ENCODE measurements at regions not wholly inside any gene's neighbourhood (a gene's known extent, or its start where the extent isn't known, plus 50 kb on each side); places are given as distances from the start of the nearest gene placed in this dataset.

DNA sequence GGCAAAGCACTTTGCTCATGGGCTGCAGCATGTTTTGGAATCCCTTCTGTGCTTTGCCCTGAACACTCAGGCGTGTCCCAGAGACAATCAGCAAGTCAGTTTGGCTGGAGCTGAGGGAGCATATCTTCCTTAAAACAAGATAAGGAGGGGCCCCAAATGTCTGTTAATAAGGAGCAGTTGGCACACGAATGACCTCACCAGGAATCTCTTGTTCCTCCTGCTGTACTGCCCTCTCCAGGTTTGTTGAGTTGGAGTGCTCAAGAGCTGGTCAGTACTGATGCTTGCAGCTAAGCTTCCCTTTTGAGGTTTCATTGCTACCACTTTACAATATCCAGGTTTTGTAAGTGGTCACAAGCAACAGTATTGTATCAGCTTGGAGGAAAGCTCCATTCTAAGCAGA lies 101.3 kb upstream of the EGFLAM start:
- H3K27me3 ChIP-seq: no peaks in the 10 kb centered on the region
- H3K4me1 ChIP-seq: no peaks in the 10 kb centered on the region
- no peak for TF ChIP-seq POLR2A (IDR thresholded peaks at IDR 0.05; ENCODE audit: low read depth)
- no peak for TF ChIP-seq EP300 (IDR thresholded peaks at IDR 0.05)
- TF ChIP-seq, protein P1, sequence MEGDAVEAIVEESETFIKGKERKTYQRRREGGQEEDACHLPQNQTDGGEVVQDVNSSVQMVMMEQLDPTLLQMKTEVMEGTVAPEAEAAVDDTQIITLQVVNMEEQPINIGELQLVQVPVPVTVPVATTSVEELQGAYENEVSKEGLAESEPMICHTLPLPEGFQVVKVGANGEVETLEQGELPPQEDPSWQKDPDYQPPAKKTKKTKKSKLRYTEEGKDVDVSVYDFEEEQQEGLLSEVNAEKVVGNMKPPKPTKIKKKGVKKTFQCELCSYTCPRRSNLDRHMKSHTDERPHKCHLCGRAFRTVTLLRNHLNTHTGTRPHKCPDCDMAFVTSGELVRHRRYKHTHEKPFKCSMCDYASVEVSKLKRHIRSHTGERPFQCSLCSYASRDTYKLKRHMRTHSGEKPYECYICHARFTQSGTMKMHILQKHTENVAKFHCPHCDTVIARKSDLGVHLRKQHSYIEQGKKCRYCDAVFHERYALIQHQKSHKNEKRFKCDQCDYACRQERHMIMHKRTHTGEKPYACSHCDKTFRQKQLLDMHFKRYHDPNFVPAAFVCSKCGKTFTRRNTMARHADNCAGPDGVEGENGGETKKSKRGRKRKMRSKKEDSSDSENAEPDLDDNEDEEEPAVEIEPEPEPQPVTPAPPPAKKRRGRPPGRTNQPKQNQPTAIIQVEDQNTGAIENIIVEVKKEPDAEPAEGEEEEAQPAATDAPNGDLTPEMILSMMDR (IDR thresholded peaks at IDR 0.05): no peak
- TF ChIP-seq POLR2AphosphoS5 (IDR thresholded peaks at IDR 0.05): no peak
- DNase-seq (ENCODE audit: extremely low spot score): no peak
- H3K27ac ChIP-seq (replicated peaks in 1 of 4): no peak overlapping the region
- intact Hi-C loops (cut with DNase I): no loop called here
- H3K36me3 ChIP-seq: no peaks in the 10 kb centered on the region
- H3K4me3 ChIP-seq: no peak overlapping the region
- no peaks in the 10 kb centered on the region for H3K9me3 ChIP-seq
- 71% methylated on average over 2 of the region's 2 CpGs for WGBS

DNA sequence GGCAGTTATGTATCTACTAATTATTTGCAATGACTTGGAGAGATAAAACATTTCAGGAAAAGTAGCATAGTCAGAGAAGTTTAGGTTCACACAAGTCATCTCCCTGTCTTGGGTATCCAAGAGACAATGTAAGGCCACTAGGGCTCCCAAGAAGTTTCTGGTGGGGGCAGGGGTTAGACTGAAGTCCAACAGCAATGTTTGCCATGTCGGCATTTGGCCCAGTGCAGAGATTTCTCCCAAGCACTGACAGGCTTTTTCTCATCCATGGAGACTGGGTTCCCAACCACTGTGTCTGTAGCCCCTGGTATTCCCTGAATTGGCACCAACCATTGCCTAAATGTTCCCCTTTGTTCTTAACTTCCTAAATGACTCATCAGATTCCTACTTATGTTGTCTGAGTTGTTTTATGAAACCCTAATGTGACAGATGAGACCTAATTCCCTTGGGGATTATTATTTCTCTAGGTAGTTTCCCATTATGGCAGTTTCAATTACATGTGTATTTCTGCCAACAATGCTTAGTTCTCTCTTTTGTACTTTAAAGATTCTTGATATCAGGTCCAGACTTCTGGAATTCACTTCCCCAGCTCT lies 103.6 kb upstream of the EGFLAM start:
- no peak for DNase-seq (ENCODE audit: extremely low spot score)
- no peaks in the 10 kb centered on the region for H3K36me3 ChIP-seq
- H3K9me3 ChIP-seq: no peaks in the 10 kb centered on the region
- no peak for TF ChIP-seq EP300 (IDR thresholded peaks at IDR 0.05)
- no peak for TF ChIP-seq POLR2A (IDR thresholded peaks at IDR 0.05; ENCODE audit: low read depth)
- TF ChIP-seq, protein P1 (IDR thresholded peaks at IDR 0.05): no peak
- no peak for TF ChIP-seq POLR2AphosphoS5 (IDR thresholded peaks at IDR 0.05)
- intact Hi-C loops (cut with DNase I): no loop called here
- no peak overlapping the region for H3K4me3 ChIP-seq
- no peak overlapping the region for H3K27ac ChIP-seq (replicated peaks in 1 of 4)
- H3K27me3 ChIP-seq: no peaks in the 10 kb centered on the region
- no peaks in the 10 kb centered on the region for H3K4me1 ChIP-seq
- WGBS: 100% methylated on average over 1 of the region's 1 CpG

DNA sequence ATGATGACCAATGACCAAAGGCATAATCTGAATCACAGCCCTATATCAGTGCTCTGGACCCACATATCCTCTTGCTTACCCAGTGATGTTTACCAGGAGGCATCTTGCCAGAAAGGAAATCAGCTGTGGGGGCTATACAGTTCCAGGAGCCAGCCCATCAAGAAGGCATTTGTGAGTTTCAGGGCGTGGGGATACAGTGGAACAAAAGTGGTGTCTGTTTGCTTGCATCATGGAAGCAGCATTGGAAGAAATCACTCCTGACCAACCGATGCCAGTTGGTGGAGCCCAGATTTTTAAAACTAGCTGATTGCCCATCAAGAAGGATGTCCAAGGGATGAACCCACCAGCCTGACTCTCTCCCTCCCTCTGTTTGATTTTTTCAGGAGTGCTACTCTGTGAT lies 106.5 kb upstream of the EGFLAM start:
- intact Hi-C loops (cut with DNase I): no loop called here
- H3K9me3 ChIP-seq: no peaks in the 10 kb centered on the region
- no peak for DNase-seq (ENCODE audit: extremely low spot score)
- 100% methylated on average over 1 of the region's 2 CpGs for WGBS
- TF ChIP-seq EP300 (IDR thresholded peaks at IDR 0.05) (no peak), POLR2A (IDR thresholded peaks at IDR 0.05; ENCODE audit: low read depth) (no peak), POLR2AphosphoS5 (IDR thresholded peaks at IDR 0.05) (no peak)
- TF ChIP-seq, protein P1 (IDR thresholded peaks at IDR 0.05): no peak
- H3K27ac ChIP-seq (replicated peaks in 1 of 4): no peak overlapping the region
- no peaks in the 10 kb centered on the region for H3K27me3 ChIP-seq
- H3K4me1 ChIP-seq: peaks cover 0 to 2% (median 0%) of the 10 kb centered on the region in 4 donors
- no peak overlapping the region for H3K4me3 ChIP-seq
- H3K36me3 ChIP-seq: no peaks in the 10 kb centered on the region

DNA sequence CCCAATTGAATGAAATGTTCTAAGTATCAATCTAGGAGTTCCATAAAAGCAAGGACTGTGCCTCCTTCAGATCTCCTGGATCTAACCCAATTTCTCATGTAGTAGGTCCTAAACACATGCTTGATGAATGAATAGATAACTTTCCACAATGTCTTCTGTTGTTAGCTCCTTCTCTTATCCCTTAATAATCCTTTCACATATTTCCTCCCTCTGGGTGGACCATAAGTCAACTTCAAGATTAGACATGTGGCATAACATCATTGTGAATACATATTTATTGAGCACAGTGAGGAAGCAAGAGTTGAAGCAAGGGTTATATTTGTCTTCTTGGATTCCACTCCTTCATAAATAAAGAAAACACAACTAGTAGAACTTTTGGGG lies 108.6 kb upstream of the EGFLAM start:
- no peak for DNase-seq (ENCODE audit: extremely low spot score)
- TF ChIP-seq, protein P1 (IDR thresholded peaks at IDR 0.05): no peak
- TF ChIP-seq POLR2AphosphoS5 (IDR thresholded peaks at IDR 0.05) (no peak), EP300 (IDR thresholded peaks at IDR 0.05) (no peak), POLR2A (IDR thresholded peaks at IDR 0.05; ENCODE audit: low read depth) (no peak)
- no peak overlapping the region for H3K27ac ChIP-seq (replicated peaks in 1 of 4)
- intact Hi-C loops (cut with DNase I): no loop called here
- no peaks in the 10 kb centered on the region for H3K9me3 ChIP-seq
- H3K27me3 ChIP-seq: no peaks in the 10 kb centered on the region
- H3K36me3 ChIP-seq: no peaks in the 10 kb centered on the region
- H3K4me1 ChIP-seq: peaks cover 0 to 4% (median 0%) of the 10 kb centered on the region in 4 donors
- H3K4me3 ChIP-seq: no peak overlapping the region

DNA sequence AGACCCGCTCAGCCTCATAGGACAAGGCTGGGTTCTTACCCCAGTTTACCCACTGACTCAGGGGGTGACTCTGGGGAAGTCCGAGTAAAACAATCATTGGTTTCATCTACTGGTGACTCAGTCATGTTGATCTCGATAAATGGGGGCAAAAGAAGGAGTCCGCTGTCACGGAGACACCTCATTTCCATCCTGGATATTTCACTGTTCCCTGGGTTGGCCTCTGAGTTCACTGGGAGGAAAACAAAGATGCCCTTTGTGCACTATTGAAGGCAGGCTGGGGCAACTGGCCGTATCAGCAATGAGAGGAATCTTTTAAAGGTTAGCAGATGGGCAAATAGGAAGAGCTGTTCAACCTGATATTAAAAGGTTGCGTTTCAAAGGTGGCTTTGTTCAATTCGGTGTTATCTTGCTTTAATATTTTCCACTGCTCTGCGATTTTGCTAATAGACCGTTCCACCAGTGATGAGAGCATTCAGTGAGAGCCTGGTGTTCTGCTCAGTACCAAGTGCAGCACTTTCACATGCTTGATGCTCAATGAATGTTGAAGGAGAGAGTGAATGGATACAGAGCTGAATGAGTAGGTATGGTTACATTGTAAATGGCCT lies 110.2 kb upstream of the EGFLAM start:
- intact Hi-C loops (cut with DNase I): no loop called here
- Histone ChIP-seq H3K9me3 (no peaks in the 10 kb centered on the region), H3K27ac (replicated peaks in 1 of 4) (no peak overlapping the region), H3K27me3 (no peaks in the 10 kb centered on the region), H3K4me1 (peaks cover 0 to 4% (median 0%) of the 10 kb centered on the region in 4 donors), H3K4me3 (no peak overlapping the region), H3K36me3 (no peaks in the 10 kb centered on the region)
- TF ChIP-seq EP300 (IDR thresholded peaks at IDR 0.05) (no peak), POLR2AphosphoS5 (IDR thresholded peaks at IDR 0.05) (no peak), POLR2A (IDR thresholded peaks at IDR 0.05; ENCODE audit: low read depth) (no peak)
- TF ChIP-seq, protein P1 (IDR thresholded peaks at IDR 0.05): no peak
- DNase-seq (ENCODE audit: extremely low spot score): no peak
- 83% methylated on average over 10 of the region's 10 CpGs for WGBS
